ENCODE measurements at regions not wholly inside any gene's neighbourhood (a gene's known extent, or its start where the extent isn't known, plus 50 kb on each side); places are given as distances from the start of the nearest gene placed in this dataset.

DNA sequence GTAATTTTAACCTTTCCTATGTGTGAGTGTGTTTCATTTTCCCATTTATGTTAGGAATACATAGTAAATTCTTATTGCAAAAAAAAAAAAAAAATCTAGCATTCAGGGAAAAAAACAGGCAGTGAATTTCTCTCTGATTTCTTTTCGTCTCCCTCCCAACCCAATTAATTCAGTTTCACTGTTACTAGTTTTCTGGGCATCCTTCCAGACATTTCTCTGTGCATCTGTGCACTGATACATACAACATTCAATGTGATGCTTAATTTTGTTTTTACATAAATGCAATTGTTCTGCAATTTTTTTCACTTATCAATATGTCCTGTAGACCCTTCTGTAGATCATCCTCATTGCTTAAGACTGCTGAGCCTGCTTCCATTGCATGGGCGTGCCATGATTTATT, 694.3 kb upstream of the TBX3 start:
- TF ChIP-seq EP300 (IDR thresholded peaks at IDR 0.05) = no peak
- TF ChIP-seq, protein P1, sequence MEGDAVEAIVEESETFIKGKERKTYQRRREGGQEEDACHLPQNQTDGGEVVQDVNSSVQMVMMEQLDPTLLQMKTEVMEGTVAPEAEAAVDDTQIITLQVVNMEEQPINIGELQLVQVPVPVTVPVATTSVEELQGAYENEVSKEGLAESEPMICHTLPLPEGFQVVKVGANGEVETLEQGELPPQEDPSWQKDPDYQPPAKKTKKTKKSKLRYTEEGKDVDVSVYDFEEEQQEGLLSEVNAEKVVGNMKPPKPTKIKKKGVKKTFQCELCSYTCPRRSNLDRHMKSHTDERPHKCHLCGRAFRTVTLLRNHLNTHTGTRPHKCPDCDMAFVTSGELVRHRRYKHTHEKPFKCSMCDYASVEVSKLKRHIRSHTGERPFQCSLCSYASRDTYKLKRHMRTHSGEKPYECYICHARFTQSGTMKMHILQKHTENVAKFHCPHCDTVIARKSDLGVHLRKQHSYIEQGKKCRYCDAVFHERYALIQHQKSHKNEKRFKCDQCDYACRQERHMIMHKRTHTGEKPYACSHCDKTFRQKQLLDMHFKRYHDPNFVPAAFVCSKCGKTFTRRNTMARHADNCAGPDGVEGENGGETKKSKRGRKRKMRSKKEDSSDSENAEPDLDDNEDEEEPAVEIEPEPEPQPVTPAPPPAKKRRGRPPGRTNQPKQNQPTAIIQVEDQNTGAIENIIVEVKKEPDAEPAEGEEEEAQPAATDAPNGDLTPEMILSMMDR (IDR thresholded peaks at IDR 0.05) = no peak

Data from upper lobe of left lung (tissue), 4 donors.